ENCODE measurements at regions not wholly inside any gene's neighbourhood (a gene's known extent, or its start where the extent isn't known, plus 50 kb on each side); places are given as distances from the start of the nearest gene placed in this dataset.
A peak's percentile ranks its signal among the peaks of the same experiment; 100 is the strongest.
"Not testable (repeated sequence)": the region's sequence is repeated elsewhere in the genome, so short reads cannot be mapped to it uniquely, and the experiment has no call there.

GRCh38 chrX:150238632-150239382 lies 124.3 kb upstream of the MAMLD1 start:
- DNase-seq (ENCODE audit: low read depth): no peak

GRCh38 chrX:150239946-150240642 lies 123.0 kb upstream of the MAMLD1 start:
- no peak for DNase-seq (ENCODE audit: low read depth)

- DNase-seq (ENCODE audit: low read depth): no peak
Observed at GRCh38 chrX:150240643-150240970, 122.5 kb upstream of the MAMLD1 start.

- no peak for DNase-seq (ENCODE audit: low read depth)
Observed at GRCh38 chrX:150253959-150254620, 109.0 kb upstream of the MAMLD1 start.

GRCh38 chrX:150254909-150255308 lies 108.2 kb upstream of the MAMLD1 start:
- DNase-seq (ENCODE audit: low read depth): no peak

GRCh38 chrX:150255441-150256296 lies 107.4 kb upstream of the MAMLD1 start:
- no peak for DNase-seq (ENCODE audit: low read depth)

GRCh38 chrX:150256297-150256650 lies 106.8 kb upstream of the MAMLD1 start:
- DNase-seq (ENCODE audit: low read depth): no peak

GRCh38 chrX:150257353-150258175 lies 105.6 kb upstream of the MAMLD1 start:
- DNase-seq (ENCODE audit: low read depth): no peak

GRCh38 chrX:150258176-150258425 lies 105.0 kb upstream of the MAMLD1 start:
- DNase-seq (ENCODE audit: low read depth): no peak

- peak; percentile 31 for DNase-seq (ENCODE audit: low read depth)
Observed at GRCh38 chrX:150258463-150259430, 104.4 kb upstream of the MAMLD1 start.

- DNase-seq (ENCODE audit: low read depth): no peak
Observed at GRCh38 chrX:150262456-150262855, 100.7 kb upstream of the MAMLD1 start.

GRCh38 chrX:150268839-150269355 lies 94.2 kb upstream of the MAMLD1 start:
- no peak for DNase-seq (ENCODE audit: low read depth)

- DNase-seq (ENCODE audit: low read depth): peak; percentile 93
Observed at GRCh38 chrX:150269605-150270254, 93.4 kb upstream of the MAMLD1 start.

- no peak for DNase-seq (ENCODE audit: low read depth)
Observed at GRCh38 chrX:150270622-150271021, 92.5 kb upstream of the MAMLD1 start.

- DNase-seq (ENCODE audit: low read depth): not testable (repeated sequence)
Observed at GRCh38 chrX:150273575-150274294, 89.4 kb upstream of the MAMLD1 start.

- no peak for DNase-seq (ENCODE audit: low read depth)
Observed at GRCh38 chrX:150282953-150283352, 80.2 kb upstream of the MAMLD1 start.

- DNase-seq (ENCODE audit: low read depth): no peak
Observed at GRCh38 chrX:150291014-150291413, 72.1 kb upstream of the MAMLD1 start.

- peak; percentile 63 for DNase-seq (ENCODE audit: low read depth)
Observed at GRCh38 chrX:150293311-150294013, 69.7 kb upstream of the MAMLD1 start.

All from renal cortical epithelial cell (primary cell).